Adrenal gland (tissue), 9 donors: ENCODE measurements at regions not wholly inside any gene's neighbourhood (a gene's known extent, or its start where the extent isn't known, plus 50 kb on each side); places are given as distances from the start of the nearest gene placed in this dataset.

Source experiments
- DNase-seq, 7 donors: peaks; one replicate each; pipeline ENCODE4 v3.0.0-alpha.2; 2019 to 2020
- H3K27ac ChIP-seq, 5 donors: fragments of 200-600 bp; sonication (generic) in 4 of 5; 1 replicate in 3 of 5; 2 replicates in 2 of 5; pipeline versions ENCODE4 v1.5.1 to v1.8.0; 2016 to 2020; ENCODE audit warnings: mild to moderate bottlenecking in 1 of 5
- H3K27me3 ChIP-seq: fragments of 200-600 bp; 2 replicates; pipeline ENCODE4 v1.8.0; 2021
- H3K36me3 ChIP-seq, 2 donors: fragments of 200-600 bp; replicated peaks in 1 of 2; 1 replicate in 1 of 2; 2 replicates in 1 of 2; pipeline versions ENCODE4 v1.5.1 to v1.8.0; 2018 to 2022
- H3K4me1 ChIP-seq, 2 donors: fragments of 200-600 bp; replicated peaks in 1 of 2; 1 replicate in 1 of 2; 2 replicates in 1 of 2; pipeline versions ENCODE4 v1.5.1 to v1.8.0; 2018 to 2021
- H3K4me3 ChIP-seq, 4 donors: fragments of 200-600 bp; sonication (generic) in 3 of 4; one replicate each; pipeline ENCODE4 v1.5.1; 2016 to 2018
- H3K9me3 ChIP-seq, 3 donors: fragments of 200-600 bp; sonication (generic) in 1 of 3; replicated peaks in 1 of 3; 1 replicate in 2 of 3; 2 replicates in 1 of 3; pipeline versions ENCODE4 v1.5.1 to v1.8.0; 2016 to 2021
- POLR2A ChIP-seq, 2 donors: fragments of 450-650 bp; IDR thresholded peaks; one replicate each; pipeline ENCODE4 v1.6.1; 2017; ENCODE audit warnings: antibody characterized with exemption in 2 of 2, mild to moderate bottlenecking in 2 of 2, moderate library complexity in 1 of 2
- WGBS, 4 donors: extraction: QIAGEN DNeasy Blood & Tissue Kit in 2 of 4; methylation state at CpG; one replicate each; pipeline versions ENCODE4 v1.1.5 to v1.1.7; 2013 to 2017; 5-methylcytosine and 5-hydroxymethylcytosine counted together
- intact Hi-C, 2 donors: fragments of 100-400 bp; cut with DNase I; formaldehyde crosslinking; loops; one replicate each; pipeline versions ENCODE4 v1.14.1 to v1.15.0; 2022 to 2023
- TF ChIP-seq, protein P1 (sequence below), 6 experiments: fragments of 450-650 bp in 4 of 6; fragments of 200-600 bp in 2 of 6; sonication (generic) in 1 of 6; IDR thresholded peaks; 1 replicate in 5 of 6; 2 replicates in 1 of 6; pipeline versions ENCODE4 v1.5.1 to v1.8.0; 2016 to 2021; ENCODE audit warnings: antibody characterized with exemption in 6 of 6, mild to moderate bottlenecking in 2 of 6, moderate library complexity in 1 of 6
- donor health status: healthy with polysubstance abuse.
- donor health status: Bipolar disorder and iron deficiency.
- donor health status: DM: yes; HTN: yes; CAD: no.
- donor health status: DM: no; HTN: no; CAD: no.
- donor health status: DM: no; HTN: no; CAD: no.

DNA sequence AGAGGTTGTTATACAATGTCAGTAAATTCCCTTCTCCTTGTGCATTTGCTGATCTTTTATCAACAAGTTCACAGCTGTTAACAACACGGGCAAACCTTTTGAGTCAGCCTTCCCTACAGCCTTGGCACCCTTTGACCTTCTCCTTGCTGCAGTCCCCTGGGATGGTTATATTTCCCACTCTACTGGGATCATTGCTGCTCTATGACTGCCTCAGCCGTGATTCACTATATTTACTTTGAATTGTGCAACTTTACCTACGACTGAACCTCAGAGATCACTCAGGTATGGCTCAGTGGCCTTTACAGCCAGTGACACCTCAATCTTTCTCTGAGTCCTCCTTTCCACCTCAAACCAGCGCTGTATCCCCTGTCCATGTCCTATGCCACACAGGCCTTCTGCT is 1293.3 kb downstream of the EPHA7 start:
- no peak for DNase-seq
- Histone ChIP-seq H3K4me3 (no peak overlapping the region), H3K27ac (no peak overlapping the region), H3K9me3 (no peaks in the 10 kb centered on the region), H3K27me3 (no peaks in the 10 kb centered on the region), H3K4me1 (no peaks in the 10 kb centered on the region), H3K36me3 (no peaks in the 10 kb centered on the region)
- intact Hi-C loops = no loop called here
- TF ChIP-seq, protein P1, sequence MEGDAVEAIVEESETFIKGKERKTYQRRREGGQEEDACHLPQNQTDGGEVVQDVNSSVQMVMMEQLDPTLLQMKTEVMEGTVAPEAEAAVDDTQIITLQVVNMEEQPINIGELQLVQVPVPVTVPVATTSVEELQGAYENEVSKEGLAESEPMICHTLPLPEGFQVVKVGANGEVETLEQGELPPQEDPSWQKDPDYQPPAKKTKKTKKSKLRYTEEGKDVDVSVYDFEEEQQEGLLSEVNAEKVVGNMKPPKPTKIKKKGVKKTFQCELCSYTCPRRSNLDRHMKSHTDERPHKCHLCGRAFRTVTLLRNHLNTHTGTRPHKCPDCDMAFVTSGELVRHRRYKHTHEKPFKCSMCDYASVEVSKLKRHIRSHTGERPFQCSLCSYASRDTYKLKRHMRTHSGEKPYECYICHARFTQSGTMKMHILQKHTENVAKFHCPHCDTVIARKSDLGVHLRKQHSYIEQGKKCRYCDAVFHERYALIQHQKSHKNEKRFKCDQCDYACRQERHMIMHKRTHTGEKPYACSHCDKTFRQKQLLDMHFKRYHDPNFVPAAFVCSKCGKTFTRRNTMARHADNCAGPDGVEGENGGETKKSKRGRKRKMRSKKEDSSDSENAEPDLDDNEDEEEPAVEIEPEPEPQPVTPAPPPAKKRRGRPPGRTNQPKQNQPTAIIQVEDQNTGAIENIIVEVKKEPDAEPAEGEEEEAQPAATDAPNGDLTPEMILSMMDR (IDR thresholded peaks at IDR 0.05) = no peak
- TF ChIP-seq POLR2A (IDR thresholded peaks at IDR 0.05) = no peak
- WGBS, 4 donors = 64 to 74% (median 70%) methylated on average over 4 of the region's 4 CpGs

DNA sequence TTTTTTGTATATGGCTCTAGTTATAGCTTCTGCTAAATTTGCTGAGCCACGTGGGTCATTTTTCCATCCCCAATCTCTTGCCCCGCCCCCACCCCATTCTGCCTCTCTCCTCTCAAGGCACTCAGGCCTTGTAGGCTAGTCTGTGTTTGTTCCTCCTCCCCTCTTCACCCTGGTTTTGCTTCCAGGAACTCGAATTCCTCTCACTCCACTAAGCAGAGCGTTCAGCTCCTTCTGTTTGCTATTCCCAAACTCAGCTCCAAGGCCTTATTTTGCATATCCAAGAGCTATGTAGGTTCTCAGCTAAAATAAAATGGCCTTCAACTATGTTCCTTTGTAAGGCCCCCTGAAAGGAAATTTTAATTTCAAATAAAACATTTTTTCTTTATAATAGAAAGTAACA is 1293.7 kb downstream of the EPHA7 start:
- Histone ChIP-seq H3K9me3 (no peaks in the 10 kb centered on the region), H3K4me3 (no peak overlapping the region), H3K27ac (no peak overlapping the region), H3K27me3 (no peaks in the 10 kb centered on the region), H3K36me3 (no peaks in the 10 kb centered on the region), H3K4me1 (no peaks in the 10 kb centered on the region)
- TF ChIP-seq, protein P1 (IDR thresholded peaks at IDR 0.05) = no peak
- no peak for TF ChIP-seq POLR2A (IDR thresholded peaks at IDR 0.05)
- intact Hi-C loops = no loop called here
- 72 to 82% (median 75%) methylated on average over 4 of the region's 4 CpGs for WGBS, 4 donors
- DNase-seq = no peak

DNA sequence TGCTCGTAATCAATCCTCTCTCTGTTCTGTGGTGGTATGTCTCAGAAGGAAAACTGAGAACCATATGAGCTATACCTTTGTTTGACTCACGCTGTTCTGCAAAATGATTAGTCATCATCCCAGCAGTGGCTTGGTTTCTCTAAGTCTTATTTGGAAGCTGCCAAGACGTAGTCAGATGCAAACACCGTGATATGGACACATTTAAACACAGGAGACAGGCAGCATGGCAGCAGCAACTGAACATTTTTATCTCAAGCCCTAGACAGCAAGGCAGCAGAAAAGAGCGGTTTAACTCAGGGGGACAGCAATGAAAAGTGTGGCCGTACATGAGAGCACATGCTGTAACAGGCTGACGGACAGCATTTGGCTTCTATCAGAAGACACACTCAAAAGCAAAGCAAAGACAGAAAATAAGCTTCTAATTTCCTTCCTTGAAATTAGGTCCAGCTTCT is 1295.1 kb downstream of the EPHA7 start:
- H3K4me1 ChIP-seq = no peaks in the 10 kb centered on the region
- H3K27ac ChIP-seq = no peak overlapping the region
- intact Hi-C loops = no loop called here
- H3K4me3 ChIP-seq = no peak overlapping the region
- H3K9me3 ChIP-seq = no peaks in the 10 kb centered on the region
- H3K36me3 ChIP-seq = no peaks in the 10 kb centered on the region
- TF ChIP-seq, protein P1 (IDR thresholded peaks at IDR 0.05) = no peak
- no peak for DNase-seq
- H3K27me3 ChIP-seq = no peaks in the 10 kb centered on the region
- 60 to 68% (median 62%) methylated on average over 7 of the region's 7 CpGs for WGBS, 4 donors

DNA sequence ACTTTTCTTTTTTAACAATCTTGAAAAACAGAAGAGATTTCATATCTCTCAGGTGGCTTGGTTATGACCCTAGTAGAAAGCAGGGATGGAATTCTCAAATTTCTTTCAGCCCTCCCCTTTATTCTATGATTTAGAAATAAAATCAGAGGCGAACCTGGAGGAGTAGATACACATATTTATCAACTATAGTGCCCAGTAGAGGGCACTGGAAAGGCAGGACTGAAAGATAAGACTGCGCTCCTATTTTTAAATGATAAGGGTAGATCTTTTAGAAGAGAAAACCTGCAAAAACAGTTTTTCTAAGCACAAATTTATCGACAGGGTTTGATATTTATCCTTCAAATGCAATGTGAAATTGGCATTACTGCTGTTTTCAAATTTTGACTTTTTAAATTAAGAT is 1296.6 kb downstream of the EPHA7 start:
- no peaks in the 10 kb centered on the region for H3K27me3 ChIP-seq
- 26 to 43% (median 34%) methylated on average over 3 of the region's 3 CpGs for WGBS, 4 donors
- intact Hi-C loops = no loop called here
- DNase-seq = no peak
- H3K27ac ChIP-seq = no peak overlapping the region
- no peak overlapping the region for H3K4me3 ChIP-seq
- H3K4me1 ChIP-seq = no peaks in the 10 kb centered on the region
- H3K36me3 ChIP-seq = no peaks in the 10 kb centered on the region
- H3K9me3 ChIP-seq = no peaks in the 10 kb centered on the region
- TF ChIP-seq POLR2A (IDR thresholded peaks at IDR 0.05) = no peak
- TF ChIP-seq, protein P1 (IDR thresholded peaks at IDR 0.05) = peak in 1 of 6 experiments; percentile 15
